ENCODE measurements at regions not wholly inside any gene's neighbourhood (a gene's known extent, or its start where the extent isn't known, plus 50 kb on each side); places are given as distances from the start of the nearest gene placed in this dataset.

- Histone ChIP-seq H3K27ac (ENCODE audit: extremely low read depth, low read depth, low read length) (no peak overlapping the region), H2AFZ (ENCODE audit: low read depth, low read length) (no peak overlapping the region), H3K79me2 (ENCODE audit: control insufficient read depth, insufficient read depth, low read length) (no peaks in the 10 kb centered on the region), H3K27me3 (ENCODE audit: control insufficient read depth in 2 of 2, insufficient read depth in 2 of 2, low read length in 2 of 2) (no peaks in the 10 kb centered on the region), H3K9me1 (ENCODE audit: control insufficient read depth, insufficient read depth, low read length) (no peaks in the 10 kb centered on the region), H3K4me1 (replicated peaks in 1 of 2; ENCODE audit: control insufficient read depth in 2 of 2, insufficient read depth in 2 of 2, low read length in 2 of 2) (no peaks in the 10 kb centered on the region), H3K9ac (ENCODE audit: insufficient read depth in 1 of 2, low read depth in 2 of 2, low read length in 2 of 2) (no peak overlapping the region), H3K36me3 (ENCODE audit: control insufficient read depth, insufficient read depth, low read length) (no peaks in the 10 kb centered on the region), H4K20me1 (replicated peaks; ENCODE audit: control insufficient read depth, insufficient read depth, low read length) (no peaks in the 10 kb centered on the region), H3K4me2 (ENCODE audit: insufficient read depth, low read length) (no peak overlapping the region), H3K4me3 (no peak overlapping the region), H3K9me3 (replicated peaks; ENCODE audit: control insufficient read depth, insufficient read depth, low read depth, low read length) (no peaks in the 10 kb centered on the region)
- ChIA-PET POLR2A (no interaction called here), CTCF (ENCODE audit: low intra/inter-chr PET ratio) (interaction anchor here (0.6 kb wide), 1 partner anchor 9 kb away, joined by 3 read pairs; no protein-coding TSS in a partner anchor)
- TF ChIP-seq ZNF584 (CRISPR knock-in tag; IDR thresholded peaks at IDR 0.05; ENCODE audit: low read depth) (no peak), RBM39 (optimal IDR thresholded peaks at IDR 0.05; ENCODE audit: low read depth, low read length) (no peak), PCBP2 (IDR thresholded peaks at IDR 0.05; ENCODE audit: low read depth, low read length, poor library complexity, severe bottlenecking) (no peak), POLR2AphosphoS2 (IDR thresholded peaks at IDR 0.05; ENCODE audit: low read length) (no peak)
- DNase-seq (ENCODE audit: extremely low read depth in 1 of 4, low spot score in 3 of 4) (no peak), FAIRE-seq (no peak), ATAC-seq (no peak)
- intact Hi-C loops (cut with micrococcal nuclease) (no loop called here), in situ Hi-C loops (cut with MboI) (no loop called here)
- 0% methylated on average over 6 of the region's 8 CpGs for WGBS (ENCODE audit: insufficient coverage, low coverage, missing lambda C conversion rate)
- BruUV-seq (replicated peaks), result no TSS peak
These were observed 117.5 kb downstream of the SPATA19 start for GRCh38 chr11:133727774-133728173.

GRCh38 chr11:133726542-133726941 lies 118.8 kb downstream of the SPATA19 start:
- TF ChIP-seq ERF (CRISPR knock-in tag; IDR thresholded peaks at IDR 0.05), result no peak
- TF ChIP-seq ZNF174 (CRISPR knock-in tag; IDR thresholded peaks at IDR 0.05), result no peak
- no peak for TF ChIP-seq SAFB2 (IDR thresholded peaks at IDR 0.05; ENCODE audit: borderline replicate concordance, low read depth, low read length, severe bottlenecking)
- no peak for TF ChIP-seq RBFOX2 (IDR thresholded peaks at IDR 0.05; ENCODE audit: low read depth, low read length)
- no peak for TF ChIP-seq ZBTB1 (CRISPR knock-in tag; IDR thresholded peaks at IDR 0.05; ENCODE audit: borderline replicate concordance, low read depth)
- no peak for TF ChIP-seq ZNF584 (CRISPR knock-in tag; IDR thresholded peaks at IDR 0.05; ENCODE audit: low read depth)
- TF ChIP-seq SRF (CRISPR knock-in tag; IDR thresholded peaks at IDR 0.05), result no peak
- TF ChIP-seq ZNF655 (CRISPR knock-in tag; IDR thresholded peaks at IDR 0.05), result no peak
- TF ChIP-seq FOSL1 (tag; conservative IDR thresholded peaks at IDR 0.05), result no peak
- no peak for TF ChIP-seq SIN3A (IDR thresholded peaks at IDR 0.05; ENCODE audit: borderline replicate concordance in 2 of 2, control insufficient read depth in 1 of 2, low read depth in 2 of 2, low read length in 2 of 2)
- no peak for TF ChIP-seq ZBTB7A (IDR thresholded peaks at IDR 0.05; ENCODE audit: borderline replicate concordance, control insufficient read depth, low read depth, low read length)

More at GRCh38 chr11:133726542-133726941, 118.8 kb downstream of the SPATA19 start:
- no peak for FAIRE-seq
- H3K9ac ChIP-seq (ENCODE audit: insufficient read depth in 1 of 2, low read depth in 2 of 2, low read length in 2 of 2), result no peak overlapping the region
- intact Hi-C loops (cut with micrococcal nuclease), result no loop called here
- CTCF ChIA-PET (ENCODE audit: low intra/inter-chr PET ratio), result no interaction called here
- H3K79me2 ChIP-seq (ENCODE audit: control insufficient read depth, insufficient read depth, low read length), result no peaks in the 10 kb centered on the region
- H3K4me2 ChIP-seq (ENCODE audit: insufficient read depth, low read length), result no peak overlapping the region
- BruUV-seq (replicated peaks), result no TSS peak
- H3K36me3 ChIP-seq (ENCODE audit: control insufficient read depth, insufficient read depth, low read length), result no peaks in the 10 kb centered on the region
- no peaks in the 10 kb centered on the region for H4K20me1 ChIP-seq (replicated peaks; ENCODE audit: control insufficient read depth, insufficient read depth, low read length)
- no peak for ATAC-seq
- WGBS (ENCODE audit: insufficient coverage, low coverage, missing lambda C conversion rate), result 0% methylated on average over 2 of the region's 2 CpGs
- no peak overlapping the region for H3K27ac ChIP-seq (ENCODE audit: extremely low read depth, low read depth, low read length)
- no peak overlapping the region for H2AFZ ChIP-seq (ENCODE audit: low read depth, low read length)
- DNase-seq (ENCODE audit: extremely low read depth in 1 of 4, low spot score in 3 of 4), result no peak
- H3K4me1 ChIP-seq (replicated peaks in 1 of 2; ENCODE audit: control insufficient read depth in 2 of 2, insufficient read depth in 2 of 2, low read length in 2 of 2), result no peaks in the 10 kb centered on the region
- H3K27me3 ChIP-seq (ENCODE audit: control insufficient read depth in 2 of 2, insufficient read depth in 2 of 2, low read length in 2 of 2), result no peaks in the 10 kb centered on the region
- POLR2A ChIA-PET, result no interaction called here
- in situ Hi-C loops (cut with MboI), result no loop called here
- no peak overlapping the region for H3K4me3 ChIP-seq
- H3K9me3 ChIP-seq (replicated peaks; ENCODE audit: control insufficient read depth, insufficient read depth, low read depth, low read length), result no peaks in the 10 kb centered on the region
- H3K9me1 ChIP-seq (ENCODE audit: control insufficient read depth, insufficient read depth, low read length), result no peaks in the 10 kb centered on the region
